Stimulated activated CD4-positive, alpha-beta T cell treated with anti-CD3 and anti-CD28 coated beads, Interleukin-4, amount 100 ng/mL, for 24 hours (primary cell): ENCODE measurements at regions not wholly inside any gene's neighbourhood (a gene's known extent, or its start where the extent isn't known, plus 50 kb on each side); places are given as distances from the start of the nearest gene placed in this dataset.
"Not testable (repeated sequence)": the region's sequence is repeated elsewhere in the genome, so short reads cannot be mapped to it uniquely, and the experiment has no call there.

Experiments
- DNase-seq: peaks from one replicate; pipeline ENCODE4 v3.0.0-alpha.2; 2020

GRCh38 chr18:5830902-5831301 lies 64.4 kb downstream of the TMEM200C start:
- DNase-seq: not testable (repeated sequence)

- DNase-seq: no peak
Observed at GRCh38 chr18:5828913-5829312, 66.4 kb downstream of the TMEM200C start.

- no peak for DNase-seq
Observed at GRCh38 chr18:5825663-5826062, 69.7 kb downstream of the TMEM200C start.

GRCh38 chr18:5824370-5824984 lies 70.8 kb downstream of the TMEM200C start:
- no peak for DNase-seq

GRCh38 chr18:5817816-5818215 lies 77.5 kb downstream of the TMEM200C start:
- no peak for DNase-seq

GRCh38 chr18:5806860-5807259 lies 88.5 kb downstream of the TMEM200C start:
- DNase-seq: no peak

- no peak for DNase-seq
Observed at GRCh38 chr18:5787936-5788335, 107.4 kb downstream of the TMEM200C start.

- DNase-seq: no peak
Observed at GRCh38 chr18:5779922-5780321, 115.4 kb downstream of the TMEM200C start.

- no peak for DNase-seq
Observed at GRCh38 chr18:5772306-5773105, 122.8 kb downstream of the TMEM200C start.

GRCh38 chr18:5771343-5771742 lies 124.0 kb downstream of the TMEM200C start:
- DNase-seq: no peak

GRCh38 chr18:5770176-5770575 lies 125.1 kb downstream of the TMEM200C start:
- no peak for DNase-seq

GRCh38 chr18:5768454-5768853 lies 126.9 kb downstream of the TMEM200C start:
- DNase-seq: no peak

- DNase-seq: no peak
Observed at GRCh38 chr18:5759194-5759593, 136.1 kb downstream of the TMEM200C start.

GRCh38 chr18:5756823-5757222 lies 138.5 kb downstream of the TMEM200C start:
- DNase-seq: no peak

- no peak for DNase-seq
Observed at GRCh38 chr18:5747678-5748077, 147.6 kb downstream of the TMEM200C start.

GRCh38 chr18:5746844-5747243 lies 148.5 kb downstream of the TMEM200C start:
- no peak for DNase-seq

GRCh38 chr18:5744659-5745058 lies 150.7 kb downstream of the TMEM200C start:
- no peak for DNase-seq

GRCh38 chr18:5738526-5738925 lies 156.8 kb downstream of the TMEM200C start:
- DNase-seq: no peak

GRCh38 chr18:5732318-5732717 lies 163.0 kb downstream of the TMEM200C start:
- no peak for DNase-seq

- DNase-seq: no peak
Observed at GRCh38 chr18:5729983-5730699, 165.2 kb downstream of the TMEM200C start.

- DNase-seq: no peak
Observed at GRCh38 chr18:5728531-5728930, 166.8 kb downstream of the TMEM200C start.

- DNase-seq: no peak
Observed at GRCh38 chr18:5726011-5726410, 169.3 kb downstream of the TMEM200C start.

GRCh38 chr18:5721924-5722323 lies 173.4 kb downstream of the TMEM200C start:
- no peak for DNase-seq

GRCh38 chr18:5720132-5720531 lies 175.2 kb downstream of the TMEM200C start:
- no peak for DNase-seq
